Keratinocyte (primary cell): ENCODE measurements at regions not wholly inside any gene's neighbourhood (a gene's known extent, or its start where the extent isn't known, plus 50 kb on each side); places are given as distances from the start of the nearest gene placed in this dataset.

Experiments
- DNase-seq: peaks from one replicate; pipeline ENCODE4 v3.0.0-alpha.2; 2011; ENCODE audit warnings: low read depth, missing footprints, low spot score
- FAIRE-seq: peaks from 2 replicates; lab custom pipeline; 2011; peaks lifted over from hg19 to GRCh38; lab: Jason Lieb, UNC
- H2AFZ ChIP-seq: 2 replicates; pipeline ENCODE4 v1.6.0; 2012; ENCODE audit warnings: low read length, control low read depth, inconsistent platforms; ENCODE audit not compliant: control insufficient read depth
- H3K27ac ChIP-seq: 2 replicates; pipeline ENCODE4 v1.5.1; 2011; ENCODE audit warnings: low read length; ENCODE audit not compliant: control insufficient read depth, insufficient read depth
- H3K27me3 ChIP-seq: 3 replicates; pipeline ENCODE4 v1.6.0; 2011; ENCODE audit warnings: low read length; ENCODE audit not compliant: control insufficient read depth, insufficient read depth; ENCODE audit errors: extremely low read depth
- H3K36me3 ChIP-seq, 2 experiments: 2 replicates in 1 of 2; 3 replicates in 1 of 2; pipeline ENCODE4 v1.5.1; 2011; ENCODE audit warnings: low read length in 2 of 2, mild to moderate bottlenecking in 1 of 2; ENCODE audit not compliant: control insufficient read depth in 2 of 2, insufficient read depth in 2 of 2; ENCODE audit errors: extremely low read depth in 1 of 2
- H3K4me1 ChIP-seq: 3 replicates; pipeline ENCODE4 v1.5.1; 2011; ENCODE audit warnings: low read length; ENCODE audit not compliant: control insufficient read depth, insufficient read depth; ENCODE audit errors: extremely low read depth
- H3K4me2 ChIP-seq: 3 replicates; pipeline ENCODE4 v1.6.0; 2011; ENCODE audit warnings: low read depth, low read length; ENCODE audit not compliant: control insufficient read depth, insufficient read depth; ENCODE audit errors: extremely low read depth
- H3K4me3 ChIP-seq, 3 experiments: fragments of 200-600 bp in 1 of 3; sonication (generic) in 1 of 3; 2 replicates in 2 of 3; 3 replicates in 1 of 3; pipeline ENCODE4 v1.5.1; 2011 to 2016; ENCODE audit warnings: low read length in 3 of 3, mild to moderate bottlenecking in 3 of 3, control low read depth in 2 of 3, inconsistent platforms in 1 of 3, low read depth in 1 of 3, mixed read lengths in 1 of 3, mixed run types in 1 of 3, moderate library complexity in 1 of 3; ENCODE audit not compliant: control insufficient read depth in 2 of 3, insufficient read depth in 2 of 3; ENCODE audit errors: extremely low read depth in 1 of 3
- H3K79me2 ChIP-seq: 2 replicates; pipeline ENCODE4 v1.6.0; 2012; ENCODE audit warnings: low read length; ENCODE audit not compliant: control insufficient read depth, insufficient read depth
- H3K9ac ChIP-seq: 3 replicates; pipeline ENCODE4 v1.6.0; 2011; ENCODE audit warnings: low read length; ENCODE audit not compliant: control insufficient read depth, insufficient read depth; ENCODE audit errors: extremely low read depth
- H3K9me1 ChIP-seq: 3 replicates; pipeline ENCODE4 v1.6.0; 2011; ENCODE audit warnings: low read length; ENCODE audit not compliant: control insufficient read depth, insufficient read depth; ENCODE audit errors: extremely low read depth
- H3K9me3 ChIP-seq: 2 replicates; pipeline ENCODE4 v1.5.1; 2012; ENCODE audit warnings: low read depth, low read length; ENCODE audit not compliant: control insufficient read depth
- H4K20me1 ChIP-seq: 3 replicates; pipeline ENCODE4 v1.6.0; 2011; ENCODE audit warnings: low read length; ENCODE audit not compliant: control insufficient read depth, insufficient read depth; ENCODE audit errors: extremely low read depth
- CTCF ChIP-seq, 3 experiments: IDR thresholded peaks in 1 of 3; conservative IDR thresholded peaks in 1 of 3; optimal IDR thresholded peaks in 1 of 3; 2 replicates in 2 of 3; 3 replicates in 1 of 3; pipeline versions ENCODE3 to v1.5.1; 2011; ENCODE audit warnings: low read length in 3 of 3, mild to moderate bottlenecking in 3 of 3, moderate library complexity in 2 of 3, control low read depth in 1 of 3, inconsistent platforms in 1 of 3; ENCODE audit not compliant: insufficient read depth in 2 of 3; ENCODE audit errors: extremely low read depth in 1 of 3
- EZH2 ChIP-seq: IDR thresholded peaks from one replicate; pipeline ENCODE4 v1.6.1; 2012; ENCODE audit warnings: inconsistent platforms, mild to moderate bottlenecking, low read length, moderate library complexity
- dilution Hi-C: fragments of 300-500 bp; cut with MboI; formaldehyde crosslinking; loops from one replicate; pipeline ENCODE4 v1.7.0; 2020; ENCODE audit warnings: low sequenced_read_pairs; ENCODE audit not compliant: extremely low pct_ligation_motif_present

- H3K9ac ChIP-seq: no peak overlapping the region
- H3K27me3 ChIP-seq: no peaks in the 10 kb centered on the region
- TF ChIP-seq EZH2: no peak
- no peak for TF ChIP-seq CTCF (optimal IDR thresholded peaks at IDR 0.05 in 1 of 3, IDR thresholded peaks at IDR 0.05 in 1 of 3, conservative IDR thresholded peaks at IDR 0.05 in 1 of 3; ENCODE audit: extremely low read depth in 1 of 3, insufficient read depth in 2 of 3, low read length in 3 of 3)
- DNase-seq (no peak), FAIRE-seq (no peak)
- no peaks in the 10 kb centered on the region for H3K9me1 ChIP-seq
- H4K20me1 ChIP-seq: no peaks in the 10 kb centered on the region
- dilution Hi-C loops: no loop called here
- H3K79me2 ChIP-seq: no peaks in the 10 kb centered on the region
- no peak overlapping the region for H3K4me2 ChIP-seq
- no peak overlapping the region for H2AFZ ChIP-seq
- no peaks in the 10 kb centered on the region for H3K36me3 ChIP-seq
- no peak overlapping the region for H3K27ac ChIP-seq
- H3K4me1 ChIP-seq: no peaks in the 10 kb centered on the region
- H3K4me3 ChIP-seq: no peak overlapping the region
- H3K9me3 ChIP-seq: no peaks in the 10 kb centered on the region
Observed at GRCh38 chr16:80356365-80356764, 184.4 kb upstream of the DYNLRB2 start.

- Histone ChIP-seq H3K4me2 (no peak overlapping the region), H3K4me3 (no peak overlapping the region), H3K9me3 (no peaks in the 10 kb centered on the region), H2AFZ (no peak overlapping the region), H3K9me1 (no peaks in the 10 kb centered on the region), H3K27me3 (no peaks in the 10 kb centered on the region), H3K79me2 (no peaks in the 10 kb centered on the region), H3K36me3 (no peaks in the 10 kb centered on the region), H4K20me1 (no peaks in the 10 kb centered on the region), H3K4me1 (no peaks in the 10 kb centered on the region), H3K27ac (no peak overlapping the region), H3K9ac (no peak overlapping the region)
- FAIRE-seq: no peak
- dilution Hi-C loops: no loop called here
- no peak for DNase-seq
- TF ChIP-seq EZH2 (no peak), CTCF (optimal IDR thresholded peaks at IDR 0.05 in 1 of 3, IDR thresholded peaks at IDR 0.05 in 1 of 3, conservative IDR thresholded peaks at IDR 0.05 in 1 of 3; ENCODE audit: extremely low read depth in 1 of 3, insufficient read depth in 2 of 3, low read length in 3 of 3) (no peak)
Observed at GRCh38 chr16:80355335-80355734, 185.5 kb upstream of the DYNLRB2 start.
